RWPE2 (cell line): ENCODE measurements at regions not wholly inside any gene's neighbourhood (a gene's known extent, or its start where the extent isn't known, plus 50 kb on each side); places are given as distances from the start of the nearest gene placed in this dataset.
"Not testable (repeated sequence)": the region's sequence is repeated elsewhere in the genome, so short reads cannot be mapped to it uniquely, and the experiment has no call there.

Experiments
- ATAC-seq: fragments of 200-7000 bp; cut with Tn5 transposase; 3 replicates; pipeline ENCODE4 v1.9.1; 2021; ENCODE audit warnings: low read depth
- DNase-seq: peaks from one replicate; pipeline ENCODE4 v3.0.0-alpha.2; 2020; ENCODE audit warnings: low spot score
- H3K27ac ChIP-seq: fragments of 450-650 bp; 2 replicates; pipeline ENCODE4 v1.5.1; 2017; ENCODE audit warnings: mild to moderate bottlenecking; ENCODE audit not compliant: poor library complexity, severe bottlenecking
- H3K27me3 ChIP-seq: fragments of 250-450 bp; sonication (Bioruptor Pico); 2 replicates; pipeline ENCODE4 v1.5.1; 2021; ENCODE audit warnings: mild to moderate bottlenecking, moderate library complexity; ENCODE audit not compliant: insufficient read depth, poor library complexity, severe bottlenecking
- H3K36me3 ChIP-seq: fragments of 250-450 bp; sonication (Bioruptor Pico); 2 replicates; pipeline ENCODE4 v1.5.1; 2020; ENCODE audit warnings: low read depth, mild to moderate bottlenecking, moderate library complexity
- H3K4me1 ChIP-seq: fragments of 250-450 bp; sonication (Bioruptor Pico); 2 replicates; pipeline ENCODE4 v1.5.1; 2021; ENCODE audit warnings: mild to moderate bottlenecking, moderate library complexity; ENCODE audit not compliant: insufficient read depth, poor library complexity, severe bottlenecking
- H3K4me3 ChIP-seq: fragments of 250-450 bp; sonication (Bioruptor Pico); 2 replicates; pipeline ENCODE4 v1.5.1; 2021; ENCODE audit warnings: mild to moderate bottlenecking, moderate library complexity; ENCODE audit not compliant: severe bottlenecking
- H3K9me3 ChIP-seq: fragments of 250-450 bp; sonication (Bioruptor Pico); 2 replicates; pipeline ENCODE4 v1.5.1; 2021; ENCODE audit warnings: mild to moderate bottlenecking, moderate library complexity; ENCODE audit not compliant: severe bottlenecking
- TF ChIP-seq, protein P1 (sequence below): fragments of 450-650 bp; IDR thresholded peaks from one replicate; pipeline ENCODE4 v1.5.1; 2017; ENCODE audit warnings: mild to moderate bottlenecking, moderate library complexity; ENCODE audit not compliant: poor library complexity, severe bottlenecking

DNA sequence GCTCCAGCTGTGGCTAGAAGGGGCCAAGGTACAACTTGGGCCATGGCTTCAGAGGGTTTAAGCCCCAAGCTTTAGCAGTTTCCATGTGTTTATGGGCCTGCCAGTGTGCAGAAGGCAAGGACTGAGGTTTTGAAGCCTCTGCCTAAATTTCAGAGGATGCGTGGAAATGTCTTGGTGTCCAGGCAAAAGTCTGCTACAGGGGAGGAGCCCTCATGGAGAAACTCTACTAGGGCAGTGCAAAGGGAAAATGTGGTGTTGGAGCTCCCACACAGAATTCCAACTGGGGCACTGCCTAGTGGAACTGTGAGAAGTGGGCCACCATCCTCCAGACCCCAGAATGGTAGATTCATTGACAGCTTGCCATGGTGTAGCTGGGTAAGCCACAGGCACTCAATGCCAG is 527.2 kb upstream of the RORB start:
- ATAC-seq, result no peak
- H3K4me3 ChIP-seq, result no peak overlapping the region

GRCh38 chr9:73976424-73976823 is 520.7 kb upstream of the RORB start:
- not testable (repeated sequence) for H3K4me3 ChIP-seq, H3K27me3 ChIP-seq, DNase-seq, ATAC-seq, H3K36me3 ChIP-seq, H3K27ac ChIP-seq, H3K9me3 ChIP-seq, H3K4me1 ChIP-seq

More for the DNA sequence above, 527.2 kb upstream of the RORB start:
- Histone ChIP-seq H3K27me3 (no peaks in the 10 kb centered on the region), H3K27ac (no peak overlapping the region), H3K36me3 (no peaks in the 10 kb centered on the region), H3K4me1 (no peaks in the 10 kb centered on the region), H3K9me3 (no peaks in the 10 kb centered on the region)
- TF ChIP-seq, protein P1, sequence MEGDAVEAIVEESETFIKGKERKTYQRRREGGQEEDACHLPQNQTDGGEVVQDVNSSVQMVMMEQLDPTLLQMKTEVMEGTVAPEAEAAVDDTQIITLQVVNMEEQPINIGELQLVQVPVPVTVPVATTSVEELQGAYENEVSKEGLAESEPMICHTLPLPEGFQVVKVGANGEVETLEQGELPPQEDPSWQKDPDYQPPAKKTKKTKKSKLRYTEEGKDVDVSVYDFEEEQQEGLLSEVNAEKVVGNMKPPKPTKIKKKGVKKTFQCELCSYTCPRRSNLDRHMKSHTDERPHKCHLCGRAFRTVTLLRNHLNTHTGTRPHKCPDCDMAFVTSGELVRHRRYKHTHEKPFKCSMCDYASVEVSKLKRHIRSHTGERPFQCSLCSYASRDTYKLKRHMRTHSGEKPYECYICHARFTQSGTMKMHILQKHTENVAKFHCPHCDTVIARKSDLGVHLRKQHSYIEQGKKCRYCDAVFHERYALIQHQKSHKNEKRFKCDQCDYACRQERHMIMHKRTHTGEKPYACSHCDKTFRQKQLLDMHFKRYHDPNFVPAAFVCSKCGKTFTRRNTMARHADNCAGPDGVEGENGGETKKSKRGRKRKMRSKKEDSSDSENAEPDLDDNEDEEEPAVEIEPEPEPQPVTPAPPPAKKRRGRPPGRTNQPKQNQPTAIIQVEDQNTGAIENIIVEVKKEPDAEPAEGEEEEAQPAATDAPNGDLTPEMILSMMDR, result no peak
- DNase-seq, result no peak

- Histone ChIP-seq H3K27ac (no peak overlapping the region), H3K36me3 (no peaks in the 10 kb centered on the region), H3K4me3 (no peak overlapping the region), H3K9me3 (no peaks in the 10 kb centered on the region), H3K27me3 (no peaks in the 10 kb centered on the region), H3K4me1 (no peaks in the 10 kb centered on the region)
- ATAC-seq (no peak), DNase-seq (no peak)
- TF ChIP-seq, protein P1, result no peak
Observed at GRCh38 chr9:73979894-73980264, 517.3 kb upstream of the RORB start.

DNA sequence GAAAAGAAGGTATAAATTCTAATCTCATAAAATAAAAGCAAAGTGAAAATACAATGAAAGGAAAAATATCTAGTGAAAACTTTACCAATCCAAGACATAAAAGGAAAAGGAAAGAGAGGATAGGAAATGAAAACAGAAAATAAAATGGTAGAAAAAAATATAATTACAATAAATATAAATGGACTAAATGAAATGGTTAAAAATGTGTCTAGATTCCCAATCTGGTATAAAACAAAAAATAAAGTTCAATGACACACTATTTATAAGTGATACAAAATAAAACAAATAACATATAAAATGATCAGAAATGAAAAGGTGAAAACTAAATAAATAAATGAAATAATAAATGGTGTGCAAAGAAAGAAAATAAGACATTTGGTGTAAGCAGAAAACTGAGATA is 516.4 kb upstream of the RORB start:
- ATAC-seq, result no peak
- TF ChIP-seq, protein P1, result no peak
- H3K4me3 ChIP-seq, result no peak overlapping the region
- DNase-seq, result no peak
- no peaks in the 10 kb centered on the region for H3K27me3 ChIP-seq
- no peaks in the 10 kb centered on the region for H3K36me3 ChIP-seq
- H3K4me1 ChIP-seq, result no peaks in the 10 kb centered on the region
- H3K9me3 ChIP-seq, result no peaks in the 10 kb centered on the region
- H3K27ac ChIP-seq, result no peak overlapping the region

DNA sequence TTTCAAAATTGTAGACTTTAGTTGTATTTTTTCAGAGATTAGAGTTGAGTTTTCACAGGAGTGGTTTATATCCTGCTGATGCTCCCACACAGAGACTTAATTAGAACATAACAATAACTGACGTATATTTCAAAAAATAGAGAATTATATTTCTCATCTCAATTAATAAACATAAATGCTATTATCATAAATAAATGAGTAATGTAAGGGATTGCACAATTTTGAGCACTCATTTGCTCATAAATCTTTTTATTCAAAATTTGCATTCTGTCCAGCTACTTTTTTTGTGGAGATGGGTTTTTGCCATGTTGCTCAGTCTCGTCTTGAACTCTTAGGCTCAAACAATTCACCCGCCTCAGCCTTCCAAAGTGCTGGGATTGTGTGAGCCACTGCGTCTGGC is 515.7 kb upstream of the RORB start:
- DNase-seq, result no peak
- Histone ChIP-seq H3K27me3 (no peaks in the 10 kb centered on the region), H3K9me3 (no peaks in the 10 kb centered on the region), H3K4me1 (no peaks in the 10 kb centered on the region), H3K27ac (no peak overlapping the region), H3K36me3 (no peaks in the 10 kb centered on the region), H3K4me3 (no peak overlapping the region)
- no peak for ATAC-seq
- TF ChIP-seq, protein P1, result no peak
